A549 (cell line): ENCODE measurements at regions not wholly inside any gene's neighbourhood (a gene's known extent, or its start where the extent isn't known, plus 50 kb on each side); places are given as distances from the start of the nearest gene placed in this dataset.

ENCODE experiments used
- ATAC-seq, 2 experiments: fragments of 200-7000 bp in 1 of 2; fragments of >200 bp in 1 of 2; cut with Nextera tagmentation in 1 of 2; cut with Tn5 transposase in 1 of 2; 3 replicates each; pipeline versions ENCODE4 v1.8.0 to v1.9.1; 2018 to 2020; ENCODE audit warnings: mild to moderate bottlenecking in 1 of 2, moderate library complexity in 1 of 2
- CTCF ChIA-PET: fragments of 300-600 bp; sonication (Branson Sonifier 250); formaldehyde crosslinking; extraction: SDS; loops from one replicate; lab custom pipeline; 2021; ENCODE audit warnings: antibody characterized with exemption, inconsistent platforms; lab: Yijun Ruan, JAX
- POLR2A ChIA-PET: fragments of 350-600 bp; formaldehyde crosslinking; extraction: SDS; loops from one replicate; lab custom pipeline; 2021; ENCODE audit warnings: antibody characterized with exemption, inconsistent platforms; lab: Yijun Ruan, JAX
- DNase-seq, 2 experiments: peaks; one replicate each; pipeline versions ENCODE4 v3.0.0 to v3.0.0-alpha.2; 2011 to 2016; ENCODE audit warnings: low read depth in 1 of 2, low spot score in 1 of 2
- FAIRE-seq: peaks from 2 replicates; lab custom pipeline; 2011; peaks lifted over from hg19 to GRCh38; lab: Jason Lieb, UNC
- H3K27ac ChIP-seq, 2 experiments: fragments of >200 bp; sonication (Bioruptor Twin); formaldehyde crosslinking; 3 replicates each; pipeline ENCODE4 v1.5.1; 2016 to 2017
- H3K4me1 ChIP-seq: fragments of >200 bp; sonication (Bioruptor Twin); formaldehyde crosslinking; 3 replicates; pipeline ENCODE4 v1.6.1; 2016
- H3K4me2 ChIP-seq: fragments of >200 bp; sonication (Bioruptor Twin); formaldehyde crosslinking; 3 replicates; pipeline ENCODE4 v1.6.1; 2016
- H3K4me3 ChIP-seq: fragments of >200 bp; sonication (Bioruptor Twin); formaldehyde crosslinking; 3 replicates; pipeline ENCODE4 v1.5.1; 2016
- H3K9me3 ChIP-seq: fragments of >200 bp; sonication (Bioruptor Twin); formaldehyde crosslinking; 3 replicates; pipeline ENCODE4 v1.6.1; 2016
- BHLHE40 ChIP-seq: IDR thresholded peaks from 2 replicates; pipeline ENCODE4 v1.6.1; 2012; ENCODE audit warnings: low read depth, low read length, inconsistent platforms
- CBX8 ChIP-seq: fragments of 200-600 bp; sonication (generic); IDR thresholded peaks from 2 replicates; pipeline ENCODE4 v1.6.1; 2016
- EHF ChIP-seq: fragments of 250-450 bp; sonication (Bioruptor Pico); IDR thresholded peaks from 2 replicates; pipeline ENCODE4 v1.5.0; 2020; ENCODE audit warnings: mild to moderate bottlenecking
- FOSL2 ChIP-seq, 2 experiments: fragments of 450-650 bp in 1 of 2; fragments of >200 bp in 1 of 2; sonication (Bioruptor Twin) in 1 of 2; formaldehyde crosslinking; IDR thresholded peaks; 2 replicates each; pipeline versions ENCODE4 v1.5.0 to v1.6.1; 2016 to 2020; ENCODE audit warnings: mild to moderate bottlenecking in 1 of 2, moderate library complexity in 1 of 2
- FOXS1 ChIP-seq: fragments of 250-450 bp; sonication (Bioruptor Pico); IDR thresholded peaks from 2 replicates; pipeline ENCODE4 v1.5.0; 2020; ENCODE audit warnings: mild to moderate bottlenecking, moderate library complexity
- HDAC2 ChIP-seq: fragments of 200-600 bp; sonication (generic); IDR thresholded peaks from 2 replicates; pipeline ENCODE4 v1.6.1; 2016
- HOXB13 ChIP-seq: fragments of 250-450 bp; sonication (Bioruptor Pico); IDR thresholded peaks from 2 replicates; pipeline ENCODE4 v1.5.0; 2020; ENCODE audit warnings: low read depth, mild to moderate bottlenecking, moderate library complexity
- KDM5A ChIP-seq: fragments of 200-600 bp; sonication (generic); IDR thresholded peaks from 2 replicates; pipeline ENCODE4 v1.6.1; 2016; ENCODE audit warnings: antibody characterized with exemption, mild to moderate bottlenecking
- MYC ChIP-seq: IDR thresholded peaks from 2 replicates; pipeline ENCODE4 v1.6.1; 2012; ENCODE audit warnings: mild to moderate bottlenecking, inconsistent platforms, low read length, improper control_type of control experiment, borderline replicate concordance
- NPAS2 ChIP-seq: fragments of 250-450 bp; sonication (Bioruptor Pico); IDR thresholded peaks from 2 replicates; pipeline ENCODE4 v1.8.0; 2022; ENCODE audit warnings: mild to moderate bottlenecking, moderate library complexity, borderline replicate concordance
- POLR2AphosphoS2 ChIP-seq: conservative IDR thresholded peaks from 2 replicates; pipeline ENCODE4 v1.6.1; 2012; ENCODE audit warnings: low read length, improper control_type of control experiment, inconsistent platforms
- RCOR1 ChIP-seq: fragments of 150-350 bp; IDR thresholded peaks from 2 replicates; pipeline ENCODE4 v1.6.1; 2014; ENCODE audit warnings: antibody characterized with exemption, low read length, low read depth
- RFX5 ChIP-seq: fragments of 450-650 bp; IDR thresholded peaks from 2 replicates; pipeline ENCODE4 v1.7.1; 2014; ENCODE audit warnings: antibody characterized with exemption, mild to moderate bottlenecking, moderate library complexity
- RNF2 ChIP-seq: fragments of 200-600 bp; sonication (generic); IDR thresholded peaks from 2 replicates; pipeline ENCODE4 v1.6.1; 2016; ENCODE audit warnings: low read depth, mild to moderate bottlenecking, antibody characterized with exemption, moderate library complexity, borderline replicate concordance
- SMC3 ChIP-seq: fragments of >200 bp; sonication (Bioruptor Twin); formaldehyde crosslinking; IDR thresholded peaks from 3 replicates; pipeline ENCODE4 v1.6.1; 2018; ENCODE audit warnings: inconsistent platforms
- TFCP2L1 ChIP-seq: fragments of 250-450 bp; sonication (Bioruptor Pico); IDR thresholded peaks from 2 replicates; pipeline ENCODE4 v1.5.0; 2021; ENCODE audit warnings: mild to moderate bottlenecking
- ZNF302 ChIP-seq: fragments of 250-450 bp; sonication (Bioruptor Pico); IDR thresholded peaks from 2 replicates; pipeline ENCODE4 v1.9.0; 2021; ENCODE audit warnings: inconsistent platforms, mild to moderate bottlenecking, moderate library complexity
- ZSCAN20 ChIP-seq: fragments of 250-450 bp; sonication (Bioruptor Pico); IDR thresholded peaks from 2 replicates; pipeline ENCODE4 v1.8.0; 2022; ENCODE audit warnings: mild to moderate bottlenecking, moderate library complexity
- WGBS: methylation state at CpG from one replicate; pipeline ENCODE4 v1.1.6; 2017; ENCODE audit errors: missing lambda C conversion rate; 5-methylcytosine and 5-hydroxymethylcytosine counted together
- TF ChIP-seq, protein P1 (sequence below): fragments of >200 bp; sonication (Bioruptor Twin); formaldehyde crosslinking; IDR thresholded peaks from 2 replicates; pipeline ENCODE4 v1.6.1; 2016
- TF ChIP-seq, protein P2 (sequence below): IDR thresholded peaks from 2 replicates; pipeline ENCODE4 v1.6.1; 2012; ENCODE audit warnings: low read depth, borderline replicate concordance
- TF ChIP-seq, protein P3 (sequence below): fragments of >200 bp; sonication (Bioruptor Twin); formaldehyde crosslinking; IDR thresholded peaks from 3 replicates; pipeline ENCODE4 v1.5.1; 2016

DNA sequence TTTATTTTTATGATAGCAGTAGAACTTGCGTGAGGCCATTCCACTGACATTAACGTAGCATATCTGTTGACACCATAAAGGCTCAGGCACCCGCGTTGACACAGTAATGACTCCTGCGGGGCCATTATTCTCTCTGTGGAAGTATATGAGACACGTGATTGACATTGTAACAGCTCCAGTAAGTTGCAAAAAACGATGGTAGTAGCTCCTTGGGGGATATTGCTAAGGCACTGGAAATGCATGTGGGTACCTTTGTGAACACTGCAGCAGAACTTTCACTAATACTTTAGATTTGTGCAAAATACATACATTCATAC, 918.8 kb upstream of the CDH8 start:
- Histone ChIP-seq H3K4me2 (no peak overlapping the region), H3K4me3 (no peak overlapping the region), H3K4me1 (no peaks in the 10 kb centered on the region), H3K9me3 (no peaks in the 10 kb centered on the region), H3K27ac (no peak overlapping the region)
- TF ChIP-seq CBX8 (no peak), HDAC2 (no peak), RFX5 (no peak), SMC3 (no peak), RNF2 (no peak)
- ChIA-PET POLR2A (no interaction called here), CTCF (interaction anchor here (0.7 kb wide), 1 partner anchor 1524 kb away, joined by 3 read pairs; no protein-coding TSS in a partner anchor)
- FAIRE-seq (no peak), DNase-seq (no peak), ATAC-seq (no peak)
- 41% methylated on average over 7 of the region's 7 CpGs for WGBS

DNA sequence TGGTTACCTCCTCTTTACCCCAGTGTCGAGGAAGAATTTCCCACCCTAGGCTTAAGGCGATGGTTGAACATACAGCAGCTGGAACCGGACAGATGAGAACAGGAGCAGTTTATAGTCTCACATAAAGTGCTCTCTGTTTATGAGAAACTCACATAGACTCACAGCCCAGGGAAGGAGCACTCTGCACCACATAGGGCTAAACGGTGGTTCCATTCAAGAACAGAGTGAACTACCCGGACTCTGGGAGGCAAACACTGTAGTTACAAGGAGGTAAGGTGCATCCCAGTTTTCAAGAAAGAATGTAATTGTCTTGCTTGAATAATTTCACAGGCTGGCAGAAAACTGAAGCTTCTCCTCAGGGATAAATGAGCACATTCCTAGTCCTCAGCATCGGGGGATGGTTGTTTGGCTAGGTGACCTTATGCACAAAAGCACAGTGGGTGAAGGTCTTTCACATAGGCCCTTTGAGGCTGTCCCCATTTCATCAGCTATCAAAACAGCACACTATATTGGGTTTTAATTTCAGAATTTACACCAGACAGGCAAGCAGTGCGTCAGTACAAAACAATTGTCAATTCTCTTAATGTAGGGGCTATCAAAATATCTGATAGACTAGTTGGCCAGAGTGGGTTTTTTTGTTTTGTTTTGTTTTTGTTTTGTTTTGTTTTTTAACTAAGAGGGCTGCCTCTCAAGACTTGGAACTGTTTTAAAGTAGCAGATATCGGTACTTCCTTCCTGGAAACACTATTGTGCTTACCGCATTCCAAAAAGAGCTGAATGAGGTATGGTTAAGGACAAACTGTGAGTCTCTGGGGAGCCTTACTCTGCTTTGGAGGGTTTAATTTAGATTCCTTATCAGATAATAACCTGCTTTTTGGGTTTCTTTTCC, 918.1 kb upstream of the CDH8 start:
- H3K4me1 ChIP-seq, result no peaks in the 10 kb centered on the region
- TF ChIP-seq NPAS2 (no peak), ZSCAN20 (CRISPR knock-in tag) (no peak), ZNF302 (no peak), TFCP2L1 (CRISPR knock-in tag) (no peak), RCOR1 (no peak), KDM5A (no peak), HOXB13 (CRISPR knock-in tag) (no peak), SMC3 (no peak), BHLHE40 (no peak)
- TF ChIP-seq, protein P1, sequence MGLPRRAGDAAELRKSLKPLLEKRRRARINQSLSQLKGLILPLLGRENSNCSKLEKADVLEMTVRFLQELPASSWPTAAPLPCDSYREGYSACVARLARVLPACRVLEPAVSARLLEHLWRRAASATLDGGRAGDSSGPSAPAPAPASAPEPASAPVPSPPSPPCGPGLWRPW, result no peak
- 14% methylated on average over 9 of the region's 9 CpGs for WGBS
- H3K4me2 ChIP-seq, result no peak overlapping the region
- FAIRE-seq, result no peak
- DNase-seq, result no peak
- H3K9me3 ChIP-seq, result no peaks in the 10 kb centered on the region
- H3K27ac ChIP-seq, result no peak overlapping the region
- H3K4me3 ChIP-seq, result no peak overlapping the region
- ATAC-seq, result no peak
- ChIA-PET CTCF (interaction anchor here (0.7 kb wide), 1 partner anchor 1524 kb away, joined by 3 read pairs; no protein-coding TSS in a partner anchor), POLR2A (no interaction called here)

DNA sequence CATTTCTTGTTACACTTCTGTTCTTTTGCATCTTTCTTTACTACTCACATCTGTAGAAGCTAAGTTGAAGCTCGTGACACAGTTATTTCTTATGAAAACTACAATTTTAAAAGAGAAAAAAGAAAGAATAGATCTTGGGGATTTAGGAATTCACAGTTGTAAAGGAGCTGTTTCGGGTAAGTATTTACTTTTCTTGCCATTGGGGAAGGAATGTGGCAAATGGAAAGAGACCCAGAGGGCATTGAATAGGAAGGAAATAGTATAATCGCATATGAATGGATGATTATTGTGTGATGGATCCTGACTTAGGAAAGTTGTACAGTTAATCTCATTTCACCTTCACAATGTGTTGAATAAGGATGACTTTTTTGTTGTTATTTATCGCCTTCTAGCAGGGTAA, 914.1 kb upstream of the CDH8 start:
- ATAC-seq (no peak), FAIRE-seq (no peak)
- WGBS, result 7% methylated on average over 4 of the region's 4 CpGs

More for the DNA sequence above, 914.1 kb upstream of the CDH8 start:
- Histone ChIP-seq H3K27ac (no peak overlapping the region), H3K9me3 (no peaks in the 10 kb centered on the region), H3K4me2 (no peak overlapping the region), H3K4me3 (no peak overlapping the region), H3K4me1 (no peaks in the 10 kb centered on the region)
- no peak for DNase-seq
- TF ChIP-seq SMC3 (no peak), FOXS1 (CRISPR knock-in tag) (no peak), ZSCAN20 (CRISPR knock-in tag) (no peak), EHF (no peak), FOSL2 (IDR thresholded peaks at IDR 0.05) (no peak), FOSL2 (CRISPR knock-in tag; IDR thresholded peaks at IDR 0.05) (no peak), MYC (no peak), ZNF302 (no peak), POLR2AphosphoS2 (no peak)
- TF ChIP-seq, protein P2, sequence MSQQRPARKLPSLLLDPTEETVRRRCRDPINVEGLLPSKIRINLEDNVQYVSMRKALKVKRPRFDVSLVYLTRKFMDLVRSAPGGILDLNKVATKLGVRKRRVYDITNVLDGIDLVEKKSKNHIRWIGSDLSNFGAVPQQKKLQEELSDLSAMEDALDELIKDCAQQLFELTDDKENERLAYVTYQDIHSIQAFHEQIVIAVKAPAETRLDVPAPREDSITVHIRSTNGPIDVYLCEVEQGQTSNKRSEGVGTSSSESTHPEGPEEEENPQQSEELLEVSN, result no peak
- TF ChIP-seq, protein P3, sequence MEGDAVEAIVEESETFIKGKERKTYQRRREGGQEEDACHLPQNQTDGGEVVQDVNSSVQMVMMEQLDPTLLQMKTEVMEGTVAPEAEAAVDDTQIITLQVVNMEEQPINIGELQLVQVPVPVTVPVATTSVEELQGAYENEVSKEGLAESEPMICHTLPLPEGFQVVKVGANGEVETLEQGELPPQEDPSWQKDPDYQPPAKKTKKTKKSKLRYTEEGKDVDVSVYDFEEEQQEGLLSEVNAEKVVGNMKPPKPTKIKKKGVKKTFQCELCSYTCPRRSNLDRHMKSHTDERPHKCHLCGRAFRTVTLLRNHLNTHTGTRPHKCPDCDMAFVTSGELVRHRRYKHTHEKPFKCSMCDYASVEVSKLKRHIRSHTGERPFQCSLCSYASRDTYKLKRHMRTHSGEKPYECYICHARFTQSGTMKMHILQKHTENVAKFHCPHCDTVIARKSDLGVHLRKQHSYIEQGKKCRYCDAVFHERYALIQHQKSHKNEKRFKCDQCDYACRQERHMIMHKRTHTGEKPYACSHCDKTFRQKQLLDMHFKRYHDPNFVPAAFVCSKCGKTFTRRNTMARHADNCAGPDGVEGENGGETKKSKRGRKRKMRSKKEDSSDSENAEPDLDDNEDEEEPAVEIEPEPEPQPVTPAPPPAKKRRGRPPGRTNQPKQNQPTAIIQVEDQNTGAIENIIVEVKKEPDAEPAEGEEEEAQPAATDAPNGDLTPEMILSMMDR, result no peak
- ChIA-PET CTCF (no interaction called here), POLR2A (no interaction called here)
